Prostate gland (tissue), 2 donors: ENCODE measurements at regions not wholly inside any gene's neighbourhood (a gene's known extent, or its start where the extent isn't known, plus 50 kb on each side); places are given as distances from the start of the nearest gene placed in this dataset.

Source experiments
- DNase-seq: peaks from one replicate; pipeline ENCODE4 v3.0.0-alpha.2; 2019; ENCODE audit warnings: low spot score
- H3K27ac ChIP-seq, 2 donors: fragments of 200-600 bp; sonication (generic); 2 replicates each; pipeline ENCODE4 v1.5.1; 2017 to 2019
- H3K27me3 ChIP-seq: fragments of 200-600 bp; sonication (generic); replicated peaks from 2 replicates; pipeline ENCODE4 v1.5.1; 2019; ENCODE audit not compliant: insufficient read depth
- H3K36me3 ChIP-seq, 2 donors: fragments of 200-600 bp; sonication (generic); 1 replicate in 1 of 2; 2 replicates in 1 of 2; pipeline versions ENCODE4 v1.5.1 to v1.8.1; 2017 to 2019
- H3K4me1 ChIP-seq: fragments of 200-600 bp; sonication (generic); replicated peaks from 2 replicates; pipeline ENCODE4 v1.5.1; 2019
- H3K4me3 ChIP-seq, 2 donors: fragments of 200-600 bp; sonication (generic); 2 replicates each; pipeline ENCODE4 v1.5.1; 2017 to 2019
- H3K9me3 ChIP-seq: fragments of 200-600 bp; sonication (generic); 2 replicates; pipeline ENCODE4 v1.5.1; 2017
- CTCF ChIP-seq, 4 experiments: fragments of 200-600 bp in 2 of 4; fragments of 450-650 bp in 2 of 4; sonication (generic) in 2 of 4; IDR thresholded peaks; 1 replicate in 3 of 4; 2 replicates in 1 of 4; pipeline ENCODE4 v1.5.1; 2016 to 2019; ENCODE audit warnings: antibody characterized with exemption in 4 of 4, mild to moderate bottlenecking in 2 of 4, moderate library complexity in 2 of 4
- POLR2A ChIP-seq: fragments of 450-650 bp; IDR thresholded peaks from one replicate; pipeline ENCODE4 v1.6.1; 2016; ENCODE audit warnings: antibody characterized with exemption, mild to moderate bottlenecking
- POLR2AphosphoS5 ChIP-seq: sonication (generic); formaldehyde crosslinking; IDR thresholded peaks from one replicate; pipeline ENCODE4 v1.6.1; 2017; ENCODE audit warnings: antibody characterized with exemption
- WGBS: methylation state at CpG from one replicate; pipeline ENCODE4 v1.1.5; 2018; 5-methylcytosine and 5-hydroxymethylcytosine counted together
- intact Hi-C: fragments of 100-400 bp; cut with DNase I; formaldehyde crosslinking; loops from one replicate; pipeline ENCODE4 v1.14.2; 2022

DNA sequence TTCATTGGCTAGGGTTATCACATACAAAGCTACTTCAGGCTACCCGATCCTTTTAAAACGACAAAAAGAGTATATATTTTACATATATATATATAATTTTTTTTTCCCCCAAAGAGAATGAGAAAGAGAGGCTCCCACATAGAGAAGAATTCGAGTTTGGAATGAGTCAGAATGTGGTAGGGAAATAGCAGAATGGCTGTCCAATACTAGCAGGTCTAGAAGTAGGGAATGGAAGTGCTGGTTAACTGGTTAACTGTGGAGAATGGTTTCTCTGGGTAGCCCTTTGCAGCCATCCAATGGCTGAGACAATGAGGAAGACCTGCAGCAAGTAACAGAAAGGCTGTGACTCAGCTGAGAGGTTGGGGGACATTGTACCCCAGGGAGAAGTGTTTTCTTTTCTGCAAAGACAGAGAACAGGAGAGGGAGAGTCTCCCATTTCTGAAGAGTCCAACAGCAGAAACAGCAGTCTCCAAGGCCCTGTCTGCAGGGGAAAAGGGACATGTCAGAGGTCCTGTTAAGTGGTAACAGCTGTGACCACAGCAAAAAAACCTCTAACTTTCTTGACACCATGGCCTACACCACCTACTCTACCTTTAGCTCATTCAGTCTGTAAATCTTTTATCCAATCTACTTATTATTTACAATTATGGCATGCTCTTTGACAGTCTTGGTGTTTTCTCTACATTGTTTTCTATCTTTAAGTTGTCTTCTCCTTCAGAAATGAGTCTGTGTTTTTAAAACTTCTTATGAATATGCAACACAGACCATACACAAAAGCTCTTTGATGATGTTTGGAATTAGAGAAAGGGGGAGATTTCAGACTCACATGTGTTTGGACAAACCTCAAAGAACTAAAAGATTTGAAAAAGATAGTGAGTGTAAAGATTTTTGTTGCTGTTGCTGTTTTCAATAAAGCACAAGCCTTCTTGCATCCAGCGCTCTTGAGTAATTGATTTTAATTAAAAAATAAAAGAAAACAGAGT lies 116.1 kb upstream of the SLC7A14 start:
- Histone ChIP-seq H3K27me3 (no peaks in the 10 kb centered on the region), H3K4me1 (no peaks in the 10 kb centered on the region), H3K27ac (no peak overlapping the region), H3K4me3 (no peak overlapping the region), H3K9me3 (no peaks in the 10 kb centered on the region), H3K36me3 (no peaks in the 10 kb centered on the region)
- TF ChIP-seq CTCF (IDR thresholded peaks at IDR 0.05), result no peak
- TF ChIP-seq POLR2A, result no peak
- TF ChIP-seq POLR2AphosphoS5, result no peak
- no peak for DNase-seq
- 79% methylated on average over 4 of the region's 4 CpGs for WGBS
- intact Hi-C loops, result no loop called here

DNA sequence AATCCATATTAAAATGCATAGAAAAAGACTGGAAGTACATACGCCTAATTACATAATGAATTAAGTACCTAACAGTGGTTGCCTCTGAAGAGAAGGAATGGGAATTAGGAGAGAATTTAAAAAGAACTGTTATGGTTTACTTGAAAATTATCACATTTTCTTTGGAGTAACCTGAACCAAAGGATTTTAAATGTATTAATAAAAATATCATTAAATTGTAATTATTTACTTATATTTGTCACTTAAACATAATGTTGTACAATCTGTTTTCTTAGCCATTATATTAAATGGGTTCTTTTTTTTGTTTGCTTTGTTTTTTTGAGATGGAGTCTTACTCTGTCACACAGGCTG lies 114.2 kb upstream of the SLC7A14 start:
- Histone ChIP-seq H3K27ac (no peak overlapping the region), H3K9me3 (no peaks in the 10 kb centered on the region), H3K4me1 (no peaks in the 10 kb centered on the region), H3K27me3 (no peaks in the 10 kb centered on the region), H3K4me3 (no peak overlapping the region), H3K36me3 (no peaks in the 10 kb centered on the region)
- no peak for DNase-seq
- TF ChIP-seq POLR2AphosphoS5, result no peak
- TF ChIP-seq POLR2A, result no peak
- TF ChIP-seq CTCF (IDR thresholded peaks at IDR 0.05), result no peak
- intact Hi-C loops, result no loop called here
- 58% methylated on average over 1 of the region's 1 CpG for WGBS

DNA sequence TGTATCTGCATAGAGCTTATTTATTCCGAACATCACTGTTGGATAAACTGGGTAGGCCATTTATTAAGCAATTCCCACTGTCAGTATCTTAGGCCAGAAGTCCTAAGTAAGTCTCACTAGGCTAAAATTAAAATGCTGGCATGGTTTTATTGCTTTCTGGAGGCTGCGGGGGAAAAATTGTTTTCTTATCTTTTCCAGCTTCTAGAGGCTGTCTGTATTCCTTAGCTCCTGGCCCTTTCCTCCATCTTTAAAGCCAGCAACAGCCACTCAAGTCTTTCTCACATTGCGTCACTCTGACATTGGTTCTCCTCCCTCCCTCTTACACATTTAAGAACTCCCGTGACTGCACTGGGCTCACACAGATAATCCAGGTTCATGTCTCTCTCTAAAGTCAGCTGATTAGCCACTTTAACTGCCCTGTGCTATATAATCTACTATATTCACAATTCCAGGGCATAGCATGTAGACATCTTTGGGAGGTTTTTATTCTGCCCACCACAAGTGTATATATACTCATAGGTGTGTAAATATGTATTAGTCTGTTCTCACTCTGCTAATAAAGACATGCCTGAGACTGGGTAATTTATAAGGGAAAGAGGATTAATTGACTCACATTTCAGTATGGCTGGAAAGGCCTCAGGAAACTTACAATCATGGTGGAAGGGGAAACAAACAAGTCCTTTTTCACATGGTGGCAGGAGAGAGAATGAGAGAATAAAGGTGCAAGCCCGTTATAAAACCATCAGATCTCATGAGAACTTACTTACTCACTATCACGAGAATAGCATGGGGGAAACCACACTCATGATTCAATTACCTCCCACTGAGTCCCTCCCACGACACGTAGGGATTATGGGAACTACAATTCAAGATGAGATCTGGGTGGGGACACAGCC lies 113.5 kb upstream of the SLC7A14 start:
- H3K4me3 ChIP-seq, result no peak overlapping the region
- intact Hi-C loops, result no loop called here
- WGBS, result 86% methylated on average over 8 of the region's 8 CpGs

DNA sequence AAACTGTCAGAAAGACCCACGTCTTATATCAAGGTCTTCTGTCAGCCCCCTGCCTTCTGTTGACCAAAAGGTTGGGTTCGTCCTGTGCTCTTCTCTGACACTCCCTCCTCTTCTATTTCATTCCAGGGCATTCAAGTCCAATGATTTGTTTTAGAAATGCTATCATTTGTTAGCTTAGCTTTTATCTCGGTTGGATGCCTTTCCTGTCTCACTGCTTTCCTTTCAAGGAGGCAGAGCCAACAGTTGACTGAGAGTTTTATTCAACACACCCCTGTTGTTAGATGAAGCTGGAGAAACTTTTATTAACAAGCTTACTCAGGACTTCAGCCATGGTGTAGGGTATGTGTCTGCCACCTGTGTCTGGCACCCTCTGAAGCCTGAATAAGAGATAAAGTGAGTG lies 112.0 kb upstream of the SLC7A14 start:
- intact Hi-C loops, result no loop called here
- no peak overlapping the region for H3K27ac ChIP-seq

More for the DNA sequence above, 113.5 kb upstream of the SLC7A14 start:
- TF ChIP-seq POLR2AphosphoS5 (no peak), CTCF (IDR thresholded peaks at IDR 0.05) (no peak), POLR2A (no peak)
- no peaks in the 10 kb centered on the region for H3K4me1 ChIP-seq
- DNase-seq, result no peak
- H3K9me3 ChIP-seq, result no peaks in the 10 kb centered on the region
- no peak overlapping the region for H3K27ac ChIP-seq
- no peaks in the 10 kb centered on the region for H3K36me3 ChIP-seq
- H3K27me3 ChIP-seq, result no peaks in the 10 kb centered on the region

DNA sequence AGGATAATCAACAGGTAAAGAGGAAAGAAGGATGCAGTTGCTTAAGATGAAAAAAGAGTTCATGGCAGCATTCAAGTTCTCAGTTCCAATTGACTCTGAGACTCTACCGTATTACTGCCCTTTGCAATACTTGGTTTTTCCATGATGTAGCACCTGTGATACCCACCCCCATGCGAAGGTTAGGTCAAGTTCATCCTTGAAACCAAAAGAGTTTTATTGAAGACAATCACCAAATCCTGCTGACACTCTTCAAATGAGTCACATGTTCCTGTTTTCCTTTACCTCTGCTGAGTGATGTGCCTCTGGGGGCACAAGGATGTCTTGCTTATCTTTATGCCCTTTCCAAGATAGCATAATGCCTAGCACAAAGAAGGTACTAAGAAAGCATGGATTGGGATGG lies 111.3 kb upstream of the SLC7A14 start:
- no peak overlapping the region for H3K4me3 ChIP-seq
- TF ChIP-seq CTCF (IDR thresholded peaks at IDR 0.05) (no peak), POLR2A (no peak), POLR2AphosphoS5 (no peak)
- no peak overlapping the region for H3K27ac ChIP-seq
- H3K27me3 ChIP-seq, result no peaks in the 10 kb centered on the region
- no peaks in the 10 kb centered on the region for H3K36me3 ChIP-seq
- WGBS, result 97% methylated on average over 2 of the region's 2 CpGs
- no peak for DNase-seq
- H3K4me1 ChIP-seq, result no peaks in the 10 kb centered on the region
- intact Hi-C loops, result no loop called here
- no peaks in the 10 kb centered on the region for H3K9me3 ChIP-seq

More for the DNA sequence above, 112.0 kb upstream of the SLC7A14 start:
- peak; percentile 8 for DNase-seq
- Histone ChIP-seq H3K4me3 (no peak overlapping the region), H3K9me3 (no peaks in the 10 kb centered on the region), H3K27me3 (no peaks in the 10 kb centered on the region), H3K36me3 (no peaks in the 10 kb centered on the region), H3K4me1 (no peaks in the 10 kb centered on the region)
- 19% methylated on average over 3 of the region's 3 CpGs for WGBS
- TF ChIP-seq POLR2AphosphoS5 (peak; percentile 33), POLR2A (no peak)
